ENCODE measurements at regions not wholly inside any gene's neighbourhood (a gene's known extent, or its start where the extent isn't known, plus 50 kb on each side); places are given as distances from the start of the nearest gene placed in this dataset.

GRCh38 chr12:74945771-74946198 lies 263.9 kb downstream of the KCNC2 start:
- TF ChIP-seq CTCF (IDR thresholded peaks at IDR 0.05 in 4 of 5, conservative IDR thresholded peaks at IDR 0.05 in 1 of 5) (no peak), POLR2A (IDR thresholded peaks at IDR 0.05) (no peak)

Measured in gastrocnemius medialis (tissue), 4 donors.